ENCODE measurements at regions not wholly inside any gene's neighbourhood (a gene's known extent, or its start where the extent isn't known, plus 50 kb on each side); places are given as distances from the start of the nearest gene placed in this dataset.

DNA sequence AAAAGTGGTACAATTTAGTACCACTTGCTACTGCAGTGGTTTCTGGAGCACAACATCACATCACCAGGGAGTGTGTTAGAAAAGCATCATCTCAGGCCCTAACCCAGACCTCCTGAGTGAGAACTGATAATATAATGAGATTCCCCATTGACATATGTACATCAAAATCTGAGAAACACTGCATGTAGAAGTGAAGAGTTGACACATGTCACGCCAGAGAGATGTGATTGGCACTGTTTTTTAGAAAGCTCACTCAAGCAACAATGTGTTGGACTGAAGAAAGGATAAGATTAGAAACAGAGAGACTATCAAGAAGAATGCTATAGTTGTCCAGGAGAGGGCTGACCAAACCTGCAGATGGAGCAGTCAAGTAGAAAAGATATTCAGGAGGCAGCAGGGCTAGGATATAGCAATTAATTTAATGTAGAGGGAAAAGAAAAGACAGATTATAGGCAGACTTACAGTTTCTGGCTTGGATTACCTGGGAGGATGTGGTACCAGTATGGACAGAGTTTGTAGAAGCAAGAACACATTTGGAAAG, 324.4 kb upstream of the ADAMTSL1 start:
- peak; percentile 8 for DNase-seq (ENCODE audit: low spot score)

DNA sequence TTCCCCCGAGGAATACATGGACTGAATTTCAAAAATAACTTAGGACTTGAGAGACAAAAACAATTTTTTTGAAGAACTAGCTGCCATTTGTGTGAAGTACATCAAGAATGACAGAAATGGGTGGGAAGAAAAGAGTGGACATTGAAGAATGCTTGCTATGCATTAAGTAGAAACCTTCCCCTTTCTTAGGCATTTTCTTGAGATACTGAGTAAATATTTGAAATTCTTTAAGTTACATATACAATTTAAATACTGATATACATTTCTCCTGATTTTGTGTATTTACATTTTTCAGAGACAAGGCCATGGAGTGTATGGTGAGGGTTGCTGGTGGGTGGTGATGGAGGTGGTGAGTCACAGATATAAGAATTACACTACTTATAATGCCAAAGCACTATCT, 319.3 kb upstream of the ADAMTSL1 start:
- DNase-seq (ENCODE audit: low spot score) = no peak

- DNase-seq (ENCODE audit: low spot score) = no peak
Measured at GRCh38 chr9:18159254-18159653, 314.7 kb upstream of the ADAMTSL1 start.

- DNase-seq (ENCODE audit: low spot score) = no peak
Measured at GRCh38 chr9:18163146-18163545, 310.8 kb upstream of the ADAMTSL1 start.

GRCh38 chr9:18167733-18168132, 306.2 kb upstream of the ADAMTSL1 start:
- no peak for DNase-seq (ENCODE audit: low spot score)

GRCh38 chr9:18173923-18174322, 300.0 kb upstream of the ADAMTSL1 start:
- peak; percentile 15 for DNase-seq (ENCODE audit: low spot score)

DNA sequence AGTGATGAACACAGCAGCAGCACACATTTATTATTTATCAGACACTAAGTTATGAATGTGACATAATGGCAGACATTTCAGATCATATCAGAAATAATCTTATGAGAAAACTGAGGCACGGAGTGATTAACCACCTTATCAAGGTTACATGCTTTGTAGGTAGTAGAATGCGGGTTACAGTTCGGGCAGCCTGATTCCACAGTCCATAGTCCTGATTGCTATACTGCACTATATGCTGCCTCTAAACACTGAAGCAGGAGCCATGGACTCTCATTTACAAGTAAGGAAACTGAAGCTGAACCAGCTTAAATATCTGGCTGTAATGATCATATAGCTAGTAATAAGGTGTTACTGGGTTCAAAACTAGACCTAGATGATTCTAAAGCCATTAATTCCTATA, 291.3 kb upstream of the ADAMTSL1 start:
- DNase-seq (ENCODE audit: low spot score) = no peak

DNA sequence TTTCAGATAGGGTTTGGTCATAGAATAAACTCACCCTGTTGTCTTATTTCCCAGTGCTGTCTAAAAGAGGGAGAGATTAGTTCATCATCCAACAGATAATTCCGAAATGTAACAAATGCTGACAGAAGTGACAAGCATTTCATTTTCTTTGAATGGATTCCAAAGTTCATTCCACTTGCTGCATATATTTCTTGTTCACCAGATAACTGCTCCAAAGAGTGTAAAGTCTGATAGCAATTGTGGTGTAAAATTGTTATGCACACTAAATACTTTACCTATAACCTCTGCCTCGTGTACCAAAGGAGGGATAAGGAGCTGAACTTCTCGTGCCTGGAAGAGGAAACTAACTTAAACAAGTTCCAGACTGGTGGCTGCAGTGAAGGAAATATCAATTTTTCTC, 290.0 kb upstream of the ADAMTSL1 start:
- DNase-seq (ENCODE audit: low spot score) = no peak

- no peak for DNase-seq (ENCODE audit: low spot score)
Measured at GRCh38 chr9:18184401-18184800, 289.6 kb upstream of the ADAMTSL1 start.

GRCh38 chr9:18185196-18185595, 288.8 kb upstream of the ADAMTSL1 start:
- DNase-seq (ENCODE audit: low spot score) = no peak

DNA sequence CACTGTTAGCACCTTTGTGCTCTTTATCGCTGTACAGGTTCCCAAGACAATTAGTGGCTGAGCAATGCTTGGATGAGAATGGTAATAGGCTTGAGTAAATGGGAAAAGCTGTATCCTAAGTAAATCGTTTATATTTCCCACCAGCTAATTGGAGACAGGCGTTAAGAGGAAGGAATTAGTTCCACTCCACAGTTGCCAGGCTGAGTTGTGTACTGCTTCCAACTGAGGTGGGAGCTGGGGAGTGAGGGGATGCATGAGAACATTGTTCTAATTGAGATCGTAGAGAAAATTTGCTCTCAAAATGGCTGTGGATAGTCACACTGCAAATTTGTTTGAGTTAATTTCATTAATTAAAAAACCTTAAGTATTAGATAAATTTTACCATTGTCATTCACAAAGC, 285.0 kb upstream of the ADAMTSL1 start:
- DNase-seq (ENCODE audit: low spot score) = no peak

DNA sequence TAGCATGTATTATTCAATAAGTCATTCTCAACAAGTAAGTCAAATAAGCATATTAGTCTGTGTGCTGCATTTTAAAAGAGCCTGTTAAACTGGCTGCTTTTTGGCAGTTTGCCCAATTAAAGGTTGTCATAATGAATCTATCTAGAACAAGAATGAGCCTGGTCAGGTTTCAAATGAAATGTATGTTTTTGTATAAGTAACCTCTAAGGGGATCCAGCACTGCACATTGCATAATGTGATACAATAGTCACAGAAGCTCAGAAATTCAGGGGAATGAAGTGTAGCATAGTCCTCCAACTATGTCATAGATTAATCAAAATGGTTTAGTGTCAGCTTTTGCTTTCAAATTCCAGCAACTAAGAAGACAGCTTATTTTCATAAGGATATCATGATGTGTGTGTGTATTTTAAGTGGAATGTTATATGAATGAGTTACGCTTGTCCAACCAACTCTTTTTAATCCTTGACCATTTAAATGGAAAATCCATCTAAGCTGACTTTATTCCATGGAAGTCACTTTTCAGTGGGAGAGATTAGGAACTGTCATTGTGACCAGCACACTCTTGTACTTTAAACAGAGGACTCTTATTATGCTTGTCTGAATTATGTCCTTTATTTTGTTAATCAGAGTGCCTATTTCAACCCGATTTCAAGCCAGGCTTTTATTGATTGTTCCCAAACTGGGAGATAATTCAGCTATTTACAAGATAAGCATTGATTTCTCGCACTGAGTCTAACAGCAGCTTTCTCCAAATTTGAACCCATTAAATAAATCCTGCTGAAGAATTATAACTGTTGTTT, 283.9 kb upstream of the ADAMTSL1 start:
- DNase-seq (ENCODE audit: low spot score) = no peak

DNA sequence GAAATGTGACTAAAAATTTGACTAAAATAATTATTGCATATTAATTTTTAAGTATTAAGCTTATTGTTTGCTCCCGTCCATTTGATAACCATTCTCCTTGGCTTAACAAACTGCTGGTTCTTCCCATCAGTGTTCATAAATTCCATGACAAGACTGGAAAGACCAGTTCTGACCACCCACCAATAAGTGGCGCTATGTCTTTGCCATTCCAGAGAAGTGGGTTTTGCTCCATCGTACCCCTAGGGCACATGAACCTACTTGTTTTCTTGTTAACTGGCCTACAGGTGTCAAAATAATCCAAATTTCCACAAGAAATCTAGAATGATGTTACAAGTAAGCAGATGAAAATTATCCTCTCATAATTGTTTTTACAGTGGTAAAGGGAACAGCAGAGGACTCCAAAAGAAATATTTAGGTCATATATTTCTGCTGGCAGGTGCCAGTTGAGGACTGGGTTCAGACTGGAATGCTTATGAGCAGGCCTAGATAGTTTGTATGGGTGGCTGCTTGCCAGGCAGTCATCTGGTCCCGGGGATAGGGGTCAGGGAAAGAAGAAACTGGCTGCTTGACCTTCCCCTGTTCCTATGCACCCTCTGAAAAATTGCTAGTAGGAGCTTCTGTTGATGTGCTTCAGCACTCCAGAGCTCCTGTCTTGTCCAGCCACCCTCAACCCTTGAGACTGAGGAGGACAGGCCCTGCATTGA, 283.1 kb upstream of the ADAMTSL1 start:
- DNase-seq (ENCODE audit: low spot score) = no peak

- DNase-seq (ENCODE audit: low spot score) = no peak
Measured at GRCh38 chr9:18194316-18194715, 279.6 kb upstream of the ADAMTSL1 start.

DNA sequence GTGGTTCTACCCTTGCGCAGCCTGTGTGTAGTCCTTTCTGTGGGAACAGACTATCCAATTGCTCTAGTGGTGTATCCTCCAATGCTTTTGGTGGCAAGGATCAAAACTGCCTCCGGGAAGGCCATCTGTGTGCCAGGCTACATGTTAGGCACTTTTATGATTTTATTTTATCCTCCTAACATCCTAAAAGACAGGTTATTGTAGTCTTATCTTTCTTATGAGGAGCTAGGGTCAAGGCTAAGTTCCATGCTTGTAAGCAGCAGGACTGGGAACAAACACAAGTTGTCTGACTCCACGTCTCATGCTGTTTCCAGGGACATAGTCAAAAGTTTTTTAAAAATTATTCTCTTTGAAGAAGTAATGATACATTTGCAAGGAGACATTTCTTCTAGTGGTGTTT, 278.7 kb upstream of the ADAMTSL1 start:
- DNase-seq (ENCODE audit: low spot score) = no peak

- DNase-seq (ENCODE audit: low spot score) = no peak
Measured at GRCh38 chr9:18202924-18203323, 271.0 kb upstream of the ADAMTSL1 start.

GRCh38 chr9:18207735-18208134, 266.2 kb upstream of the ADAMTSL1 start:
- DNase-seq (ENCODE audit: low spot score) = no peak

- peak; percentile 51 for DNase-seq (ENCODE audit: low spot score)
Measured at GRCh38 chr9:18208166-18209059, 265.5 kb upstream of the ADAMTSL1 start.

DNA sequence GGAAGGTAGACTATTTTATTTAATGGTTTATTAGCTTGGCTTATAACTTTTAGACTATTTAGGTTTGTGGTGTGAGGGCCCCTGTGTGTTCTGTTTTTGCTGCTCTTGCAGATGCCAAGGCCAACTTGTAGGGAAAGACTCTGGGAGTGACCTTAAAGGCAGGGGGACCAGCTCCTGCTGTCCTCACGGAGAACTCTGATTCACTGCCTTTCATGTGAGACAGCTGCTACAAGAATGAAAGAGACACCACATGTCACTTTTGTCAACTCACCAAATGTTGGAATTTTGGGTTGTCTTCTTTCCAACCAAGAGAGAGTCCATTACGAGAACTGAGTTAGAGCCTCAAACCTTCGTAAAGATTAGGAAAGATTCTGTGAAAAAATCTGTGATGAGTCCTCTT, 258.3 kb upstream of the ADAMTSL1 start:
- no peak for DNase-seq (ENCODE audit: low spot score)

GRCh38 chr9:18216376-18216775, 257.6 kb upstream of the ADAMTSL1 start:
- no peak for DNase-seq (ENCODE audit: low spot score)

DNA sequence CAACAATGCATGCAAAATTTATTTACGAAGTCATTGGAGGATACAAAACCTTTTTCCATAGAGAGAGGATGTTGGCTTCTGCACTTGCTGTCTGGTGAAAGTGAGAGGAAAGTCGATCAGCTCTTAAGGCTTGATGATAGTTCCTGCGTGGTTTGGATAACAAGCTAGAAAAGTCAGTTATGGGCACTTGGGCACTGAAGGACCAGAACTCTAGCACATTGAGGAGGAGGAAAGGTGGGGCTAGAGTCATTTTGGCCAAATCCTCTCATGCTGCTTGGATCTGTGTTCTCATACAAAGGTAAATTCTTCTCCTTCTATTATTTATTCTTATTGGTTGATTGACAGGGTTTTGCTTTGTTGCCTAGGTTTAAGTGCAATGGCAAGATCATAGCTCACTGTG, 245.9 kb upstream of the ADAMTSL1 start:
- no peak for DNase-seq (ENCODE audit: low spot score)

- no peak for DNase-seq (ENCODE audit: low spot score)
Measured at GRCh38 chr9:18229992-18230676, 243.8 kb upstream of the ADAMTSL1 start.
